NCI-H446 treated with DMSO at 0.1 percent for 48 hours (cell line): ENCODE measurements at regions not wholly inside any gene's neighbourhood (a gene's known extent, or its start where the extent isn't known, plus 50 kb on each side); places are given as distances from the start of the nearest gene placed in this dataset.

Source experiments
- DNase-seq: peaks from one replicate; lab custom pipeline; 2025; lab: John Stamatoyannopoulos, UW

DNA sequence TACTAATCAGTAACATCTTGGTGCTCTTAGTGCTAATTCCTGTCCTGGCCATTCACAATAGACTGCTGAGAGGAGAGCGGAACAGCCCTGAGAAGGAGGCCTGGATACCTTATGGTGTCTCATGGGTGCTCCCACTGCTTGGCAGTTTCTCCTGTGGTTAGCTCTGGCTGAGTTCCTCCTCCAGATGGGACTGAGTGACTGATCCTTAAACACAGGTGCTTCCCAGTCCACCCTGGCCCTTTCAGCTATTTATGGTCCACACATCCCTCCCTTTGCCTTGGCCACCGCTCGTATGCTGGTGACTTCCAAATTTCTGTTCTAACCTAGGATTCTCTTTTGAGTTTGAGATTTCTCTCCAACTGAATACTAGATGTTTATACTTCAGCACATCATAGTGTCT, 157.0 kb upstream of the CACNA1E start:
- DNase-seq: no peak

DNA sequence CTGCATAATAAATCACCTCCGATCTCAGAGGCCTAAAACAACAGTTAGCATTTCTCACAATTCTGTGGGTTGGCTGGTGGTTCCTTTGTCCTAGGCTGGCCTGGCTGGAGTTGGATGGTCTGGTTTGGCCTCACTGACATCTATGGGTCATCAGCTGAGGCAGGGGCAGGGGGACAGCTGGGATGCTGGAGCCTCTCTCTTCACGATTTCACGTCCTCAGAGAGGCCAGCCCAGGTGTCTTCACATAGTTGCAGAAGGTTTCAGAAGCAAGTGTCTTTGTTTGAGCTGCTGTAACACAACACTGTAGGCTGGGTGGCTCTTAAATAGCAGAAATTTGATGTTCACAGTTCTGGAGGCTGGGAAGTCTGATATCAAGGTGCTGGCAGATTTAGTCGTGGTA, 155.5 kb upstream of the CACNA1E start:
- no peak for DNase-seq

DNA sequence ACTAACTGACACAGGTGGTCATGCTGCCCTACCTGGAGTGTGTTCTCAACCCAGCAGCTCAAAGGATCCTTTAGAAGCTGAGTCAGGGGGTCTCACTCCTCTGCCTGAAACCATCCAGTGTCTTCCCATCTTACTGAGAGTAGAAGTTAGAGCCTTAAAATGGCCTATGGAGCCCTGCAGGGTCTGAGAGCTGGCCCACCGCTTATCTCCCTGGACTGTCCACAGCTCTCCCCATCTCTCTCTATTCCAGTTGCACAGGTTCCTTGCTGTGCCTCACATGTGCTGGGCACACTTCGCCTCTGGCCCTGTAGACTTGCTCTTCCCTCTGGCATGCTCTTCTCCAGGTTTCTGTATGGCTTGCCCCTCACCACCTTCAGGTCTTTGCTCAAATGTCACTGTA, 148.6 kb upstream of the CACNA1E start:
- DNase-seq: no peak

DNA sequence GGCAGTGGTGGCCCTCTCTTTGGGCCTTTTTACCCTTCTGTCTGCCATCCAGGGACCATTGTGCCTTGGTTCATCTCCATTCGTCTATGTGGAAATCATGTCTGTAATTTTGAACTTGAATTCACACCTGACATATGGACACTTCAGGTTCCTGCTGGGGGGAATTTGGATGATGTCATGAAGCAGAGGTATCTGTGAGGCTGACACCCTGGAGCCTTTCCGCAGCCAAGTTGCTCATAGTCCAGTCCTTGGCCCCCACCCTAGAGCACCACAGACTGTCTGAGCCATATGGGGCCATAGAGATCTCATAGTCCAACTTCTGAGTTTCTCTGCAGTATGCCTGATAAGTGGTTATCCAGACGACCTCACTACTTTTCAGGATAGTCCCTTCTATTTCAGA, 147.7 kb upstream of the CACNA1E start:
- no peak for DNase-seq

DNA sequence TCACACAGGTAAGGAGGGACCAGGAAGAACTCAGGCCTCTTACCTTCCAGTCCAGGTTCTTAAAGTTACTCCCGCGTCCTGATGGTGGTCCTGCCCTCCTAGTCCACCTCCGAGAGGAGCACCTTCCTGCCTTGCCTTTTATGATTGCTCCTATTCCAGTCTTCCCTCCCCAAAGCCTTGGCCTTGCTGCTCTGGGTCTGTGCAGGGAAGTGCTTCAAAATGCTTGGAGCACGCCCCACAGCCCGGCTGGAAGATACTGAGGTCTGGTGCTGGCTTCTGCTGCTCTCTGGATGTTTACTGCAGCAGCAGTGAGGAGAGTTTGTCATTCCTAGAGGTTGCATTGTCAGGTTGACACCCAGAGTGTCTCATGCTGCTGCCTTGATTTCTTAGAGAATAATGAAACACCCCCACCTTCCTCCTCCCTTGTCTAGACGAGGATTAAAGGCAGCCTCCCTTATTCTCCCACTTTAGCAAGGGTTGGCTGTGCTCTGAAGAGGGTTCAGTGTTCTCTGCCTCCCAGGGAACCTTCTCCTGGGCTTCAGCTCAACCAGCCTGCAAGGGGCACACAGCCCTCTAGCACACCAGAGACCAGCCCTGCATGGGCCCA, 142.2 kb upstream of the CACNA1E start:
- DNase-seq: no peak

DNA sequence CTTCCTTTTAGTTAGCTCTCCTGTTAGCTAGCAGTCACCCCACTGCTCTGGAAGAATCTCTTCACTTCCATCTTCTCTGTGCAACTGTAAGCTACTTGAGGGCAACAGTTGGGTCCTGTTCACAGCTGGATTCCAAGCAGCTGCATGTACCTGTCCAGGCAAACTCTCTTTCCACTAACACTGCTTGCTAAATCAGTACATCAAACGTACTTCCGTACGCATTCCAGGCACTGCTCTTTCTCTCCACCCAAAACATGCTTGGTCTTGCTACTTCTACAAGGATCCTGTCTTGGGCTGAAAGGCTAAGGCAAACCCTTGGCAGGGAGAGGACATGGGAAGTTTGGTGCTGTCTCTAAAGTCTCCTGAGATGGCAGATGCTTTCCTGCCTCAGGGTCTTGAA, 139.2 kb upstream of the CACNA1E start:
- DNase-seq: no peak

GRCh38 chr1:181345146-181345545, 138.2 kb upstream of the CACNA1E start:
- no peak for DNase-seq

DNA sequence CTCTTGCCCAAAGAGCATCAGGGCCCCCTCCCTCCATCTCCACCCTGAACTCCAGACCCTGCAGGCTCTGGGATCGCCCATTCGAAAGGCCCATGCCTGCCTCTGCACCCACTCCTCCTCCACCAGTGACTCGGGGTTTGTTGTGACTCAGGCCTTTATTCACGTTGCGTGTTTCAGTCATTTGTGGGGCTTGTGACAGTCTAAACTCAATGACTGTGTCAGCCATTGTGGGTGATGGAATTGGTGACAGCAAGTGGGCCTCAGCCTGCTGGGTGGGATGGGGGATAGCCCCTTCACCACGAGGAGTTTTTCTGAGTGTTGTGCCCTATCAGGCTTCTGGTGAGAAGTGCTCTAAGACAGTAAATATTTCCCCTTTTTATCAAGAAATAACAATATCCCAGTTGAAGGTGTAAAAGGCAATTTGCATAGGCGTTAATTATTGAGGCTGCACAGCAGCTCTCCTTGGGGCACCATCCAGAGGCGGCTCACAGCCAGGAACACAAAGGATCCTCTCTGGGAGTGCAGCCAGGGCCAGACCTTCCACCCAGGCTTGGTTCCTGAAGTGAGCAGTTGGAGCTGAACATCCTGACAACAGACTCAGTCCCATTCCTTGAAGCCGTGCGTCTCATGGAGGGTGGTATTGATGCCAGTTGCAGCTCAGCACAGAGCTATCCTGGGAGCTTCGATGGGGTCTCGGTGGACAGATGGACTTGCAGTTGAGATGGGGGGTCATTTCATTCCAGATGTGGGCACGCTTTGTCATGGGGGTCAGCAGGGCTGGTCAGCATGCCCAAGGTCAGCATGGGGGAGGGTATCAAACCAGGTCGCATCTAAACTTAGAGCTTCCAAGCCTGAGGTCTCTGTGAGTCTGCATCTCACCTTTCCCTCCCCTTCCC, 135.6 kb upstream of the CACNA1E start:
- no peak for DNase-seq

DNA sequence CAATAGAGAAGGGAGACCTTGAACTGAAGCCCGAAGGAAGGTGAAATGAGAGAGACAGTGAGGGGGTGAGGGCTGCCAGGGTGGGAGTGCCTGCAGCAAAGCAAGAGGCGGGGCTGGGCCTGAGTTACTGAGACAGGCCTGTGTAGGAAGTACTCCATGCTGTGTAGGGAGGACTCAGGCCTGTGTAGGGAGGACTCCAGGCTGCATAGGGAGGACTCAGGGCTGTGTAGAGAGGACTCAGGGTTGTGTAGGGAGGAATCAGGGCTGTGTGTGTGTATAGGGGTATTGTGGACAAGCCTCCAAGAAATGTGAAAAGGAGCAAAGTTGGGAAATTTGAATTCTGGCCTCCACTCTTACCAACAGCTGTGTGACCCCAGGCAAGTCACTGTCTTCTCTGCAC, 133.8 kb upstream of the CACNA1E start:
- DNase-seq: no peak

DNA sequence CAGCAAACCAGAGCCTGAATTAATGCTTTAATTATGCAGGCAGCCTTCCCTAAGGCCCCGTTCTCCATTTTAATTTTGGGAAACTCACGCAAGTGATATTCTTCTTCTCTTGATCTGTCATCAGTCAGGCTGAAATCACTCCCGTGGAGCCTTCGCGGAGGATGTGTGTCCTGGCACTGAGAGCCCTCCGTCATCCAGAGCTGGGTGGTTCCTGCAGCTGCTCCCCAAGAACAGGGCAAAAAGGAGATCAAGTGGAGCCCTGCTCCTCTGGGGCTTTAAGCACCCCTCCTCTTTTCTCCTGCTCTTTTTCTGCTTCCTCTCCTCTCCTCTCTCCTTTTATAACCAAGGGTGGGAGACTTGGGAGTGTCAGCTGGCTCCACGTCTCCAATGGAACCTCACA, 133.2 kb upstream of the CACNA1E start:
- no peak for DNase-seq

GRCh38 chr1:181351740-181352139, 131.6 kb upstream of the CACNA1E start:
- DNase-seq: no peak

DNA sequence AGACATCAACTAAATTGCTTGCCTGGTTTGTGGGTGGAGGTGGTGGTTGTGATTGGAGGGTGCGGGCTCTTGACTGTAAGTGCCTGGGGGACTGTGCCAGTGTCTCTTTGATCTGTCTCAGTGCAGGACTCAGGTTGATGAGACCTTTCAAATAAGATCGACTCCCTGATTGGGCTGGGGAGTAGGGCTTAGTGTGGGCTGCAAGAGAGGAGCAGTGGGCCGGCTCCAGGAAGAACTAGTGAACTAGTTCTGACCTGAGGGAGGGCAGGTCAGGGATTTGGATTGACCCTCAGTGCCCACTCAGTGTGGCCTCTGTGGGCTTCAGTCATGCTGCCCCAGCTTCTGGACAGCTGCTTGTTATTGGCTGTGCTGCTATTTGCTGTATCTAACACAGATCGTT, 130.6 kb upstream of the CACNA1E start:
- no peak for DNase-seq

GRCh38 chr1:181353526-181353925, 129.8 kb upstream of the CACNA1E start:
- DNase-seq: no peak

GRCh38 chr1:181354865-181355264, 128.5 kb upstream of the CACNA1E start:
- DNase-seq: no peak

- DNase-seq: no peak
These were observed 126.6 kb upstream of the CACNA1E start for GRCh38 chr1:181356505-181357340.

- no peak for DNase-seq
These were observed 124.3 kb upstream of the CACNA1E start for GRCh38 chr1:181359012-181359411.

DNA sequence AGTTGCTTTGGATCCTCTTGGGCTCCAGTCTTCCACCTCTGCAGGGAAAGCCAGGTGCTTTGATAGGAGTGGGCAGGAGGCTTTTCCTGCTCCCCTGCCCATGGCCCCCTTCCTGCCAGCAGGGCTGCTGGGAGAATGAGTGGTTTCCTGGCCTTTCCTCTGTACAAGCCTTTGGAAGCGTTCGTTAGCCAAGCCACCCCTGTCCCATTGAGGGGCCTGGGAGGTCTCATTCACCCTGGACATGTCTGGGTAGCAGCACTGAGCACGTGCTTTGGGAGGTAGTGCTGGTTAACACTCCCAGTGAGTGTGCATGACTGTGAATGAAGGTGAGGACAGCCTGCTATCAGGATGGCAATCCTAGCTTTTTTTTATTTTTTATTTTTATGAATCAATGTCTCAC, 118.5 kb upstream of the CACNA1E start:
- no peak for DNase-seq

- no peak for DNase-seq
These were observed 116.4 kb upstream of the CACNA1E start for GRCh38 chr1:181366910-181367309.

DNA sequence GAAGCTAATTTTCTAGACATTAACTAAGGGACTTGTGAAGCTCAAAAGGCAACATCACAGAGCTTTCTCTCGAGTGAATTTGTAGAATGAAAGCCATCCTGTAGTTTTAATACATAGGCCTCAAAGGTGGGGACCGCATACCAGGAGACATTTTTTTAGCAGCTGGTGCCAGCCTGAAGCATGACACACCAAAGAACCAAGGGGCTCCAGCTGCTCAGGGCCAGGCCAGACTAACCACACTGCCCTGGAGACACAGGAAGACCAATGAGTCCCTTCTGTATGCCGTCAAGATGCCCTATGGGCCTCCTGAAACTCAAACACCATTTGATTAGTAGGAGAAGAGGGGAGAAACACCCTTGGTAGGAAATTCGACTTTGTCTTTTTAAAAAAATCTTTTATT, 113.9 kb upstream of the CACNA1E start:
- no peak for DNase-seq

GRCh38 chr1:181383695-181384094, 99.6 kb upstream of the CACNA1E start:
- no peak for DNase-seq

DNA sequence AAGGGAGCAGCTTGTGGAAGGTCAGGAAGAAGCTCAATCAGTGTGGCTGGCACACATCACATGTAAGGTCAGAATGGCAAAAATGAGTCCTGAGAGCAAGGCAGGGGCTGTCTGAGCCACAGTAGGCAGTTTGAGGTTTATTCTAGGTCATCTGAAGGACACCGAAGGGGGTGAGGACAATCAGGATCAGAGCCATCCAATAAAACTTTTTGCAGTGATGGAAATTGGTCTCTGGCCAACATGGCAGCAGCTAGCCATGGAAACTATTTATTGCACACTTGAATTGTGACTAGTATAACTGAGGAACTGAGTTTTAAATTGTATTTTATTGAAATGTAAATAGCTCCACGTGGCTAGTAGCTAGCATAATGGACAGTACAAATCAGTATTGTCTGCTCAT, 97.0 kb upstream of the CACNA1E start:
- no peak for DNase-seq

- DNase-seq: no peak
These were observed 96.4 kb upstream of the CACNA1E start for GRCh38 chr1:181386951-181387350.

- DNase-seq: no peak
These were observed 95.6 kb upstream of the CACNA1E start for GRCh38 chr1:181387702-181388101.
